ENCODE measurements at regions not wholly inside any gene's neighbourhood (a gene's known extent, or its start where the extent isn't known, plus 50 kb on each side); places are given as distances from the start of the nearest gene placed in this dataset.

GRCh38 chr3:171977441-171977840, 61.9 kb upstream of the FNDC3B start:
- no peak for TF ChIP-seq POLR2A (IDR thresholded peaks at IDR 0.05)
- TF ChIP-seq POLR2AphosphoS5 (IDR thresholded peaks at IDR 0.05), result no peak
- TF ChIP-seq CTCF (IDR thresholded peaks at IDR 0.05), result no peak
